DMS53 treated with DMSO at 0.1 percent for 48 hours (cell line): ENCODE measurements at regions not wholly inside any gene's neighbourhood (a gene's known extent, or its start where the extent isn't known, plus 50 kb on each side); places are given as distances from the start of the nearest gene placed in this dataset.
"Not testable (repeated sequence)": the region's sequence is repeated elsewhere in the genome, so short reads cannot be mapped to it uniquely, and the experiment has no call there.

ENCODE experiments used
- DNase-seq: peaks from one replicate; lab custom pipeline; 2025; ENCODE audit not compliant: unreplicated experiment; lab: John Stamatoyannopoulos, UW

GRCh38 chr3:74288761-74289160 is 325.7 kb downstream of the CNTN3 start:
- DNase-seq = no peak

DNA sequence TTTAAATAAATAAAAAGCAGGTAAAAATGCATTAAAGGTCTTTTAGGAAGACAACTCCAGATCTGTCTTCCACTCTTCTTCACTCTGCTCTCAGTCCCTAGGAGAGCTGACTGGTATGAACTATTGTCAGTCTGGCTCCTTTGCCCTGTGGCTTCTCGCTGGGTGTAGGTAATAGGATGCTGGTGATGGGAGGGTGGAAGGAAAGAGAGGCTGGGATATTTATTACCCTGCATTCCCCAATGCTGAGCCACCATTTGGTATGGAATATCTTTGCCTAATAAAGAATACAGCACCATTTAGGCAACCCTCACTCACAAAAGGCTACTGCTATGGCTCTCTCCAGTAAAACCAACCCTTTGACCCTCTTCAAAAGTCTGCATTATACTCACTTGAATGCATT is 326.9 kb downstream of the CNTN3 start:
- DNase-seq = no peak

GRCh38 chr3:74282202-74282601 is 332.3 kb downstream of the CNTN3 start:
- DNase-seq = no peak

DNA sequence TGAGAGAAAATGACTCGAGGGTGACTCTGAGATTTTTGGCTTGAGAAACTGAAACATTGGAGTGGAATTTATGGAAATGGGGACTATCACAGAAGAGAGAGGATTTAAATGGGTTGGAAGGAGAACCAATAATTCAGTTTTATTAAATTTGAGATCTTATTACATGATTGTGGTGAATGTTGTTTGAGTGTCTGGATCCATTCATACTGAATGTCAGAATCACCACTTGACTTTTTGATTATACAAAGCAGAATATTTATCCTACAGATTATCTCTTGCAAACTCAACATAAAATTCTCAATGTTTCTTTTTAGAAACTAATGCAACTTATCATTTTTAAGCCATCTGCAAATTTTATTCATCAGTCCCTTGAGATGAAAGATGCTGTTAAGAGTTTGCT is 332.8 kb downstream of the CNTN3 start:
- DNase-seq = no peak

DNA sequence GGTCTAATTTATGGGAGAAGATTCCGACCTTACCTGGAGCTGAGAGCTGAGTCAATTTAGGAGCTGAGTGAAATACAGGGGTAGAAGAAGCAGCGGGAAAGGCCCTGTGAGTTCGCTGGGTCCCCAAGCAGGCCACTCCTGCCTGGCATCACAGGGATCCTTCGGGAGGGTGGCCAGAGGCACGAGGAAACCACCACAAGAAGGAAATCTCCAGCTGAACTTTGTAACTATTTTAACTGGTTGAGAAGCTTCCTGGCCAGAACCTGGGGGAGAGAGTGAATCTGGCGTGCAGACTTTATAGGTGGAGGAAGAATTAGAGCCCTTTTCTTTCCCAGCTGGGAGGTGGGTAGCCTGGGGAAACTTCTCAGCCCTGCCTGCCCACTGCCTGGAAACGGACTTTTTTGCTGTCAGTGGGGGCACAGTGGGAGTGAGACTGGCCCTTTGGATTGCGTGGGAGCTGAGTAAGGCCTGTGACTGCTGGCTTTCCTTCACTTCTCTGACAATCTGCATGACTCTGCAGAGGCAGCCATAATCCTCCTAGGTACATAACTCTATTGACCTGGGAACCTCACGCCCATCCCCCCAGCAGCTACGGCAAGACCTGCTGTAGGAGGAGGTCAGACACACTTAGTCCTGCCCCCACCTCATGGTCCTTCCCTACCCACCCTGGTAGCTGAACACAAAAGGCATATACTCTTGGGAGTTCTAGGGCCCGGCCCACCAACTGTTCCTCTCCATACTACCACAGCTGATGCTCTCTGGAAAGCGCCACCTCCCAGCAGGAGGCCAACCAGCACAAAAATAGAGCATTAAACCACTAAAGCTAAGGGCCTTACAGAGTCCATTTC is 340.7 kb downstream of the CNTN3 start:
- DNase-seq = no peak

DNA sequence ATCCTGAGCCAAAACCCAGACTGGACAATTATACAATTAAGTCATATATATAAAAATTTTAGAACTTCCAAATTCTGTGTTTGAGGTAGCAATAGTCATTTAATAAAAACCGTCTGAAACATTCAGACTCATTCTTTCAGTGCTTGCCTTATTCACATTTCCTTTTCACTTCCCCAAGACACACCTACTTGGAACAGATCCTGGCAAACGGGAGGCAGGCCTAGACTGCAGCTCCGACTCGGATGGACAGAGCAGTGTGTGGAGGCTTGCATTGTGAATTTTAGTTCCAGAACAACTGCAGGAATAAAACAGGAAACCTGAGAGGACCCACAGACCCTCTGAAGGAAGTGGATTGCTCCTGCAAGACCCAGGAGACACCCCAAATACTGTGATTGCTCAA is 341.4 kb downstream of the CNTN3 start:
- no peak for DNase-seq

DNA sequence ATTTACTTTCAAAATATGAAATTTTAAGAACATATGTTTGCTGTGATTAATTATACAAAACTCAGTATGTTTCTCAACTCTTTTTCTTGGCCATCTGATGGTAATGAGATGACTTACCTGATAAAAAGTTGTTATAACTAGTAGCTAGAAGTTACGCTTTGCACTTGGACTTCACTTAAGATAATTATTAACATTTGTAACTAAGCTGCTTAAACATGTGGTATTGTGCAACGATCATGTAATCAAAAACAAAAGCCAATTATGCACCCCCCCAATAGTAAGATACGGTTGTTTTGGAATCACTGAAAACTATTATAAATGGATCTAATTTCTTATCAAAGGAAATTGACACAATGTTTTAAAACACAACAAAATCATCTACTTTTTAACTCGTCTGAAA is 342.9 kb downstream of the CNTN3 start:
- DNase-seq = no peak

DNA sequence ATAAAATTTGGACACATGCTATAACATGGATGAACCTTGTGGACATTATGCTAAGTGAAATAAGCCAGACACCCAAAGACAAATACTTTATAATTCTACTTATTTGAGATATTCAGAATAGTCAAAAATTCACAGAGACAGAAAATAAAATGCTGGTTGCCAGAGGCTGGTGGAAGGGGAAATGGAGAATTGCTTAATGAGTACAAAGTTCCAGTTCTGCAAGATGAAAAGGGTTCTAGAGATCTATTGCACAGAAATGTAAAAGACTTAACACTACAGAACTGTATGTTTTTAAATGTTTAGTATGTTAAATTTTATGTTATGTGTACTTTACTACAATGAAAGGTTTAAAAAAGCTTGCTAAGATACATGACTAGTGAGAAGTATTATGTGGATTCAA is 344.8 kb downstream of the CNTN3 start:
- no peak for DNase-seq

- no peak for DNase-seq
Observed at GRCh38 chr3:74268753-74269152, 345.7 kb downstream of the CNTN3 start.

DNA sequence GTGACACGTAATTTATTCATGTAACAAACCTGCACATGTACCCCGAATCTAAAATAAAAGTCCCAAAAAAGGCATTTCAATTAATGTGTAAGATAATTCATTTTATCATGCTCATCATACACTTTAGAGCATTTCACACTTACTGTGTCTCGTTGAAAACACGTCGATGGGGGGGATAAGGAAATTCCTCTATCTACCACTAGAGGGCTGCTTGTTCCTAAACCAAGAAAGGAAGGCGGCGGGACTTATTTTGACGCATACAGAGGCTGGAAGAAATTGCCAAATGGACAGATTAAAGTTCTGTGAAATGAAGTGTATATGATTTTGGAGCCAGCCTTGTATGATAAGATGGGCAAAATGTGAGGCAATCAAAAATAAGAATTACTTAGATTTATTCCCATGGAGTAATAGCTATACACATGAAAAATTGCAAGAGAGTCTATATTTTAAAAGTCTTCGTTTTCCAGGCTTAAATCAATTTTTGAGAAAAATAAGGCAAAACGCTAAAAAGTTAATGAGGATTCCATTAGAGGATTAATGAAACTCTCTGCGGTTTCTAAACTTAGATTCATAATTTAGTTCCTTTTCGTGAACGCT is 346.8 kb downstream of the CNTN3 start:
- DNase-seq = no peak

DNA sequence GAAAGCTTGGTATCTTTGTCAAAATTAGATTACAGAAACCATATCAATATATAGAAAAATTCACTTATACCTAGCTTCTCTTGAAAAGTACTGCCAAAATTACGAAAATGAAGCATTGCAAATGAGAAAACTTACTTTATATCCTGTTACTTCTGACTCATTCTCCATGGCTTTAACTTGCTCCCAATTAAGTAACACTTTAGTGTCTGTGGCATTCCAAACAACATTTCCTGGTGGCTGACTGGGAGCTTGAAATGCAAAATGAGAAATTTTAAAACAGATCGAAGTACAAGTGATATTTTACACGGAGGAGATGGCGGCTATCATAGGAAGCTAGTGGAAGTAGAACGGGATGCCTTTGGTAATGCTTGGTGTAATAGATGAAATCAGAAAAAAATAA is 347.3 kb downstream of the CNTN3 start:
- DNase-seq = no peak

- DNase-seq = no peak
Observed at GRCh38 chr3:74265069-74265468, 349.4 kb downstream of the CNTN3 start.

DNA sequence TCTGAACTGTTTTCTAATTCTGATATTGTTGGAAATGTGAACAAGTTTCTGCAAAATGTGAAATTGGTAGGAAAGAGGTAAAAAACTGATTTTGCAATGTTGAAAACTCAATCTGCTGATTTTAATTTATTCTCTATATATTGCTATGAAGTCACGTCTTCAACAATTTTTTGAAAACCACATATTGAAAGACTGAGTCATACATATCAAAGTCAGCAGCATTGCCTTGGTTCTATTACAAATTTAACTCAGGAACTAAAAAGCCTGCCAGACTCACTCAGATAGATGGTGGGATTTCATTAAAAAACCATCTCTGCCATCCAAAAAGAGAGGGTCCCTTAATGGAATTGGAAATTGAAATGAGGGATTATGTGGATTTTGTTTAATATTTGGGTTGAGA is 351.4 kb downstream of the CNTN3 start:
- no peak for DNase-seq

- no peak for DNase-seq
Observed at GRCh38 chr3:74233091-74233490, 381.4 kb downstream of the CNTN3 start.

DNA sequence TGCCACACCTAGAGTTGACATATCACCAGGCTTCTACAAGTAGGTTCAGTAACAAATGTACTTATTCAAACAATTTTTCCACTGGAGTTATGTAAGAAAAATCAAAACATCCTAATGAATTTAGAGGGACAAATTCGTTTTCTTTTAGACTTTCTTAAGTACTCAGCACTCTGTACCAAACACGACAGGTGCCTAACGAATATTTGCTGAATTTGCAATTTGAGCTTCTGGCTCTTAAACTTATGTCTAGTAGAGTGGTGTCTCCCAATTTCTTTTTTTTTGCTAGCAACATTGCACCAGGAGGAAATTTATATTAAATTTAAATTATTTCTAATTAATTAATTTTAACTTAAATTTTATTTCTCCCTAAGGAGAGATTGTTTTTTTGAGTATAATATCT is 397.0 kb downstream of the CNTN3 start:
- no peak for DNase-seq

GRCh38 chr3:74214286-74214685 is 400.2 kb downstream of the CNTN3 start:
- no peak for DNase-seq

DNA sequence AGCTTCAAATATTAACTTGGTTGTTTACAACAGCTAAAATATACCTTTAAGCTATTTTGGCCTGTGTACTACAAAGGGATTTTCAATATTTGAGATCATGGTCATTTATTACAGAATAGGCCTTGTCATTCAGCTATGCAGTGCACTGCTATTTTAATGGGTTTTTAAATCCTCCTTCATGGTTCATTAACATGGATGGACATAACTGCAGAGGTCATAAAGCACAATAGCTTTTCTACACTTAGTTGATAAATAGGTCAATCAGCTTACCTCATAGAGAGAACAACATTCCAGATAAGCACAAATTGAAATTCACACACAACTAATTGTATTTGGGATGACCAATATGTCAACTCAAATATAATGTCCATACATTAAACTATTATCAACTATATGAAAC is 403.7 kb downstream of the CNTN3 start:
- DNase-seq = no peak

- DNase-seq = no peak
Observed at GRCh38 chr3:74200952-74201351, 413.5 kb downstream of the CNTN3 start.

DNA sequence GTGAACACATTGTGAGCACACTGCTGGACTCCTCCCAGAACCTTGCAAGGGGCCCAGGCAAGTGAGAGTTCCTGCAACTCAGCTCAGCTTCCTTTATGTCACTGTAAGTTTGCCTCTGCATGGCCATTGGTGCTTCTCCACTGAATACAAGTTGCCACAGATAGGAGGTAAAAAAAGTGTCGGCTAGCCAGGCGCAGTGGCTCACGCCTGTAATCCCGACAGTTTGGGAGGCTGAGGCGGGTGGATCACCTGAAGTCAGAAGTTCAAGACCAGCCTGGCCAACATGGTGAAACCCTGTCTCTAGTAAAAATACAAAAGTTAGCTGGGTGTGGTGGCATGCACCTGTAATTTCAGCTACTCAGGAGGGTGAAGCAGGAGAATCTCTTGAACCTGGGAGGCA is 435.8 kb downstream of the CNTN3 start:
- not testable (repeated sequence) for DNase-seq

GRCh38 chr3:74173090-74173489 is 441.4 kb downstream of the CNTN3 start:
- DNase-seq = no peak

DNA sequence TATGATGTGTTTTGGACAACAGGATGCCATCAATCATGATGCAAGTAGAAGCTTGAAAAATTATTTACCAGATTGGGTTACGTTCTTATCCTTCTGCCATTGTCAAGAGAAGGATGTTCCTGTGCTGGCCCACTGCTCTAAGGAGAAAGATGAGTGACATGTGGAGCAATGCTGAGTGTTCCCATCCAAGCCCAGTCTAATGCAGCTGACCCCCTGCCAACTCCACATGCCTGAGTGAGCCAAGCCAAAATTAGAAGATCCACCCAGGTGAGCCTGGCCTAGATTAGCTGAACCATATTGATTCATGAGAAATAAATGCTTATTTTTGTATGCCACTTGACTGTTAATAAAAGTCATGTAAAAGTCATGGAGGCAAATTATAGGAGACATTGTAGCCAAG is 446.5 kb downstream of the CNTN3 start:
- DNase-seq = no peak

GRCh38 chr3:74165211-74165610 is 449.2 kb downstream of the CNTN3 start:
- no peak for DNase-seq

DNA sequence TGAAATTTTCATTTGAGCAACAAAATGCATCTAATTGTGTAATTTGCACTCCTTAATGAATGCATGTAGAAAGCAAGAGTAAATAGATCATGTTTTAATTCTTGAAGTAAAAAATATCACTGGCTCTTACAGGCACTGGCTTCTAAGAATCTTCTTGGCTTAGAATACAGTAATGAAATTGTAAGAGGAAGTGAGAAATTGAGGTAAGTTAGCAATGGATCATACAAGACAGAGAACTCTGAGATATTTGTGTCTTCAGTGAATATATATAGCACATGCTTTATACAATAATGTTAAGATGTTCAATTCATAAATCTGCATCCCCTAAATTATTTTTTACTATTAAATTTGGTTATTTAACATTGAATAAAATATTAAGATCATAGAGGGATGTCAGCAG is 465.0 kb downstream of the CNTN3 start:
- DNase-seq = no peak
